Right atrium auricular region (tissue), 2 donors: ENCODE measurements at regions not wholly inside any gene's neighbourhood (a gene's known extent, or its start where the extent isn't known, plus 50 kb on each side); places are given as distances from the start of the nearest gene placed in this dataset.

Source experiments
- DNase-seq: peaks from one replicate; pipeline ENCODE4 v3.0.0-alpha.2; 2019; ENCODE audit warnings: low spot score
- H3K27ac ChIP-seq, 2 donors: fragments of 200-600 bp; sonication (generic); 1 replicate in 1 of 2; 2 replicates in 1 of 2; pipeline ENCODE4 v1.5.1; 2016 to 2019
- H3K27me3 ChIP-seq, 2 donors: fragments of 200-600 bp; sonication (generic); one replicate each; pipeline versions ENCODE4 v1.5.1 to v1.6.0; 2017 to 2019
- H3K36me3 ChIP-seq: fragments of 200-600 bp; sonication (generic); one replicate; pipeline ENCODE4 v1.5.1; 2016
- H3K4me1 ChIP-seq, 2 donors: fragments of 200-600 bp; sonication (generic); one replicate each; pipeline versions ENCODE4 v1.5.1 to v1.6.0; 2017 to 2019
- H3K4me3 ChIP-seq, 2 donors: fragments of 200-600 bp; sonication (generic); 1 replicate in 1 of 2; 2 replicates in 1 of 2; pipeline ENCODE4 v1.5.1; 2017 to 2019; ENCODE audit warnings: mild to moderate bottlenecking in 1 of 2, moderate library complexity in 1 of 2
- H3K9me3 ChIP-seq, 2 donors: fragments of 200-600 bp; sonication (generic); one replicate each; pipeline ENCODE4 v1.5.1; 2019
- CTCF ChIP-seq, 2 donors: fragments of 200-600 bp; sonication (generic); IDR thresholded peaks; one replicate each; pipeline ENCODE4 v1.5.1; 2019; ENCODE audit warnings: antibody characterized with exemption in 2 of 2

- Histone ChIP-seq H3K27ac (no peak overlapping the region), H3K36me3 (no peaks in the 10 kb centered on the region), H3K27me3 (no peaks in the 10 kb centered on the region), H3K4me1 (no peaks in the 10 kb centered on the region), H3K4me3 (no peak overlapping the region), H3K9me3 (no peaks in the 10 kb centered on the region)
- no peak for TF ChIP-seq CTCF (IDR thresholded peaks at IDR 0.05)
- no peak for DNase-seq
These were observed 1053.3 kb downstream of the VRK1 start for GRCh38 chr14:97850466-97850865.

GRCh38 chr14:97850886-97851285 lies 1053.7 kb downstream of the VRK1 start:
- Histone ChIP-seq H3K4me1 (no peaks in the 10 kb centered on the region), H3K9me3 (no peaks in the 10 kb centered on the region)
- DNase-seq = no peak

GRCh38 chr14:97851428-97851995 lies 1054.3 kb downstream of the VRK1 start:
- no peak for DNase-seq
- no peak for TF ChIP-seq CTCF (IDR thresholded peaks at IDR 0.05)
- H3K4me1 ChIP-seq = no peaks in the 10 kb centered on the region
- H3K4me3 ChIP-seq = no peak overlapping the region
- no peak overlapping the region for H3K27ac ChIP-seq
- no peaks in the 10 kb centered on the region for H3K9me3 ChIP-seq
- no peaks in the 10 kb centered on the region for H3K27me3 ChIP-seq
- no peaks in the 10 kb centered on the region for H3K36me3 ChIP-seq

More at GRCh38 chr14:97850886-97851285, 1053.7 kb downstream of the VRK1 start:
- no peaks in the 10 kb centered on the region for H3K36me3 ChIP-seq
- H3K27ac ChIP-seq = no peak overlapping the region
- H3K27me3 ChIP-seq = no peaks in the 10 kb centered on the region
- no peak overlapping the region for H3K4me3 ChIP-seq
- no peak for TF ChIP-seq CTCF (IDR thresholded peaks at IDR 0.05)

- DNase-seq = no peak
- H3K36me3 ChIP-seq = no peaks in the 10 kb centered on the region
- no peak for TF ChIP-seq CTCF (IDR thresholded peaks at IDR 0.05)
- no peak overlapping the region for H3K4me3 ChIP-seq
- no peaks in the 10 kb centered on the region for H3K9me3 ChIP-seq
- no peak overlapping the region for H3K27ac ChIP-seq
- no peaks in the 10 kb centered on the region for H3K27me3 ChIP-seq
- no peaks in the 10 kb centered on the region for H3K4me1 ChIP-seq
These were observed 1057.7 kb downstream of the VRK1 start for GRCh38 chr14:97854918-97855317.

GRCh38 chr14:97866195-97866594 lies 1069.0 kb downstream of the VRK1 start:
- no peak overlapping the region for H3K27ac ChIP-seq
- H3K4me1 ChIP-seq = no peaks in the 10 kb centered on the region
- H3K9me3 ChIP-seq = no peaks in the 10 kb centered on the region
- H3K4me3 ChIP-seq = no peak overlapping the region
- DNase-seq = no peak
- H3K27me3 ChIP-seq = no peaks in the 10 kb centered on the region
- TF ChIP-seq CTCF (IDR thresholded peaks at IDR 0.05) = no peak
- H3K36me3 ChIP-seq = no peaks in the 10 kb centered on the region

- H3K36me3 ChIP-seq = no peaks in the 10 kb centered on the region
- no peaks in the 10 kb centered on the region for H3K27me3 ChIP-seq
- H3K27ac ChIP-seq = no peak overlapping the region
- DNase-seq = no peak
- no peaks in the 10 kb centered on the region for H3K9me3 ChIP-seq
- no peak overlapping the region for H3K4me3 ChIP-seq
- no peaks in the 10 kb centered on the region for H3K4me1 ChIP-seq
- TF ChIP-seq CTCF (IDR thresholded peaks at IDR 0.05) = no peak
These were observed 1069.5 kb downstream of the VRK1 start for GRCh38 chr14:97866664-97867063.
